Esophagus (tissue), 2 donors: ENCODE measurements at regions not wholly inside any gene's neighbourhood (a gene's known extent, or its start where the extent isn't known, plus 50 kb on each side); places are given as distances from the start of the nearest gene placed in this dataset.

Experiments used
- H3K27ac ChIP-seq, 2 donors: one replicate each; pipeline ENCODE4 v1.5.1; 2013; ENCODE audit warnings: low read depth in 2 of 2, mild to moderate bottlenecking in 2 of 2, inconsistent platforms in 1 of 2, low read length in 1 of 2, moderate library complexity in 1 of 2
- H3K27me3 ChIP-seq, 2 donors: one replicate each; pipeline ENCODE4 v1.6.1; 2013; ENCODE audit warnings: low read length in 2 of 2, control low read depth in 1 of 2, mild to moderate bottlenecking in 1 of 2; ENCODE audit not compliant: insufficient read depth in 2 of 2, control insufficient read depth in 1 of 2
- H3K36me3 ChIP-seq, 2 donors: one replicate each; pipeline ENCODE4 v1.6.1; 2013; ENCODE audit warnings: low read length in 1 of 2; ENCODE audit not compliant: control insufficient read depth in 2 of 2, insufficient read depth in 2 of 2
- H3K4me1 ChIP-seq, 2 donors: one replicate each; pipeline ENCODE4 v1.6.1; 2013; ENCODE audit warnings: low read length in 1 of 2; ENCODE audit not compliant: control insufficient read depth in 2 of 2, insufficient read depth in 2 of 2
- H3K4me3 ChIP-seq, 2 donors: one replicate each; pipeline ENCODE4 v1.5.1; 2013; ENCODE audit warnings: low read length in 2 of 2, mild to moderate bottlenecking in 2 of 2, low read depth in 1 of 2, moderate library complexity in 1 of 2
- H3K9me3 ChIP-seq, 2 donors: one replicate each; pipeline ENCODE4 v1.6.1; 2013; ENCODE audit warnings: mild to moderate bottlenecking in 2 of 2, low read depth in 1 of 2, low read length in 1 of 2, moderate library complexity in 1 of 2; ENCODE audit not compliant: control insufficient read depth in 2 of 2, insufficient read depth in 1 of 2
- WGBS, 2 donors: extraction: QIAGEN DNeasy Blood & Tissue Kit; methylation state at CpG; one replicate each; pipeline ENCODE4 v1.1.7; 2013; 5-methylcytosine and 5-hydroxymethylcytosine counted together
- donor health status: healthy with polysubstance abuse.
- donor health status: Bipolar disorder and iron deficiency.

GRCh38 chr20:19098806-19099578 lies 113.5 kb upstream of the SLC24A3 start:
- WGBS, 2 donors = 69% methylated on average over 8 of the region's 8 CpGs
- H3K4me1 ChIP-seq = peaks cover 5% of the 10 kb centered on the region in 2 donors
- no peaks in the 10 kb centered on the region for H3K9me3 ChIP-seq
- H3K4me3 ChIP-seq = no peak overlapping the region
- no peaks in the 10 kb centered on the region for H3K27me3 ChIP-seq
- H3K27ac ChIP-seq = no peak overlapping the region
- H3K36me3 ChIP-seq = no peaks in the 10 kb centered on the region

- 82 to 89% methylated on average over 18 of the region's 18 CpGs for WGBS, 2 donors
- Histone ChIP-seq H3K27me3 (no peaks in the 10 kb centered on the region), H3K9me3 (no peaks in the 10 kb centered on the region), H3K4me1 (peaks cover 5% of the 10 kb centered on the region in 2 donors), H3K27ac (no peak overlapping the region), H3K36me3 (no peaks in the 10 kb centered on the region), H3K4me3 (no peak overlapping the region)
These were observed 112.6 kb upstream of the SLC24A3 start for GRCh38 chr20:19099596-19100545.

GRCh38 chr20:19100975-19101374 lies 111.5 kb upstream of the SLC24A3 start:
- 83 to 87% methylated on average over 4 of the region's 4 CpGs for WGBS, 2 donors
- H3K36me3 ChIP-seq = no peaks in the 10 kb centered on the region
- peaks cover 5% of the 10 kb centered on the region in 2 donors for H3K4me1 ChIP-seq
- H3K9me3 ChIP-seq = no peaks in the 10 kb centered on the region
- no peak overlapping the region for H3K27ac ChIP-seq
- no peak overlapping the region for H3K4me3 ChIP-seq
- no peaks in the 10 kb centered on the region for H3K27me3 ChIP-seq

- WGBS, 2 donors = 90 to 94% methylated on average over 4 of the region's 4 CpGs
These were observed 108.3 kb upstream of the SLC24A3 start for GRCh38 chr20:19104186-19104585.

GRCh38 chr20:19108155-19108554 lies 104.3 kb upstream of the SLC24A3 start:
- no peaks in the 10 kb centered on the region for H3K9me3 ChIP-seq
- H3K4me3 ChIP-seq = no peak overlapping the region
- 80 to 85% methylated on average over 7 of the region's 7 CpGs for WGBS, 2 donors

More at GRCh38 chr20:19104186-19104585, 108.3 kb upstream of the SLC24A3 start:
- no peaks in the 10 kb centered on the region for H3K36me3 ChIP-seq
- H3K4me3 ChIP-seq = no peak overlapping the region
- H3K27me3 ChIP-seq = no peaks in the 10 kb centered on the region
- no peaks in the 10 kb centered on the region for H3K9me3 ChIP-seq
- no peak overlapping the region for H3K27ac ChIP-seq
- no peaks in the 10 kb centered on the region for H3K4me1 ChIP-seq

GRCh38 chr20:19110285-19110684 lies 102.2 kb upstream of the SLC24A3 start:
- WGBS, 2 donors = 86% methylated on average over 3 of the region's 3 CpGs
- no peaks in the 10 kb centered on the region for H3K4me1 ChIP-seq
- H3K4me3 ChIP-seq = no peak overlapping the region
- H3K9me3 ChIP-seq = no peaks in the 10 kb centered on the region
- H3K27me3 ChIP-seq = no peaks in the 10 kb centered on the region
- H3K36me3 ChIP-seq = no peaks in the 10 kb centered on the region
- H3K27ac ChIP-seq = no peak overlapping the region

More at GRCh38 chr20:19108155-19108554, 104.3 kb upstream of the SLC24A3 start:
- Histone ChIP-seq H3K4me1 (no peaks in the 10 kb centered on the region), H3K36me3 (no peaks in the 10 kb centered on the region), H3K27me3 (no peaks in the 10 kb centered on the region), H3K27ac (no peak overlapping the region)

- H3K36me3 ChIP-seq = no peaks in the 10 kb centered on the region
- H3K4me3 ChIP-seq = no peak overlapping the region
- H3K4me1 ChIP-seq = no peaks in the 10 kb centered on the region
- no peaks in the 10 kb centered on the region for H3K9me3 ChIP-seq
- H3K27me3 ChIP-seq = no peaks in the 10 kb centered on the region
- WGBS, 2 donors = 65 to 71% methylated on average over 7 of the region's 7 CpGs
- H3K27ac ChIP-seq = no peak overlapping the region
These were observed 101.5 kb upstream of the SLC24A3 start for GRCh38 chr20:19110881-19111460.

- no peak overlapping the region for H3K27ac ChIP-seq
- 59 to 77% methylated on average over 2 of the region's 2 CpGs for WGBS, 2 donors
- H3K4me3 ChIP-seq = no peak overlapping the region
These were observed 99.6 kb upstream of the SLC24A3 start for GRCh38 chr20:19112828-19113227.

GRCh38 chr20:19113343-19113930 lies 99.0 kb upstream of the SLC24A3 start:
- WGBS, 2 donors = 80 to 83% methylated on average over 5 of the region's 5 CpGs
- Histone ChIP-seq H3K4me3 (no peak overlapping the region), H3K27ac (no peak overlapping the region)

More at GRCh38 chr20:19112828-19113227, 99.6 kb upstream of the SLC24A3 start:
- H3K36me3 ChIP-seq = no peaks in the 10 kb centered on the region
- H3K4me1 ChIP-seq = no peaks in the 10 kb centered on the region
- H3K27me3 ChIP-seq = no peaks in the 10 kb centered on the region
- no peaks in the 10 kb centered on the region for H3K9me3 ChIP-seq

More at GRCh38 chr20:19113343-19113930, 99.0 kb upstream of the SLC24A3 start:
- Histone ChIP-seq H3K4me1 (no peaks in the 10 kb centered on the region), H3K27me3 (no peaks in the 10 kb centered on the region), H3K36me3 (no peaks in the 10 kb centered on the region), H3K9me3 (no peaks in the 10 kb centered on the region)
